ENCODE measurements at regions not wholly inside any gene's neighbourhood (a gene's known extent, or its start where the extent isn't known, plus 50 kb on each side); places are given as distances from the start of the nearest gene placed in this dataset.

- TF ChIP-seq TBL1XR1 (IDR thresholded peaks at IDR 0.05; ENCODE audit: low read length in 2 of 2) (no peak), CTCF (IDR thresholded peaks at IDR 0.05 in 2 of 3, conservative IDR thresholded peaks at IDR 0.05 in 1 of 3; ENCODE audit: insufficient read depth in 2 of 3, low read depth in 1 of 3, low read length in 3 of 3) (no peak), RFX5 (IDR thresholded peaks at IDR 0.05; ENCODE audit: low read depth, low read length) (no peak), JUN (IDR thresholded peaks at IDR 0.05; ENCODE audit: borderline replicate concordance, low read depth, low read length) (no peak), JUN (CRISPR knock-in tag; IDR thresholded peaks at IDR 0.05; ENCODE audit: borderline replicate concordance) (no peak), ETV5 (CRISPR knock-in tag; IDR thresholded peaks at IDR 0.05; ENCODE audit: low read depth) (no peak), POLR2A (conservative IDR thresholded peaks at IDR 0.05) (no peak), FOXK1 (CRISPR knock-in tag; IDR thresholded peaks at IDR 0.05; ENCODE audit: borderline replicate concordance) (no peak), FOXA1 (IDR thresholded peaks at IDR 0.05; ENCODE audit: borderline replicate concordance) (no peak), XRCC5 (IDR thresholded peaks at IDR 0.05; ENCODE audit: low read depth, low read length) (no peak), RAD21 (CRISPR knock-in tag; conservative IDR thresholded peaks at IDR 0.05 in 1 of 2, IDR thresholded peaks at IDR 0.05 in 1 of 2) (no peak)
These were observed 82.2 kb upstream of the ARL4D start for GRCh38 chr17:43316522-43317142.
